IMR-90 (cell line): ENCODE measurements at regions not wholly inside any gene's neighbourhood (a gene's known extent, or its start where the extent isn't known, plus 50 kb on each side); places are given as distances from the start of the nearest gene placed in this dataset.

Experiments
- CEBPB ChIP-seq: IDR thresholded peaks from 2 replicates; pipeline ENCODE4 v1.6.1; 2012; ENCODE audit warnings: low read depth, low read length, improper control_type of control experiment
- CTCF ChIP-seq: conservative IDR thresholded peaks from 2 replicates; pipeline ENCODE4 v1.5.1; 2012; ENCODE audit warnings: mild to moderate bottlenecking, low read depth, low read length, improper control_type of control experiment
- FOS ChIP-seq: fragments of 150-350 bp; IDR thresholded peaks from 2 replicates; pipeline ENCODE4 v1.6.1; 2016; ENCODE audit warnings: low read depth, low read length
- MAFK ChIP-seq: IDR thresholded peaks from 2 replicates; pipeline ENCODE4 v1.6.1; 2012; ENCODE audit warnings: low read depth, low read length, improper control_type of control experiment
- POLR2A ChIP-seq: IDR thresholded peaks from 2 replicates; pipeline ENCODE4 v1.6.1; 2012; ENCODE audit warnings: mild to moderate bottlenecking, low read depth, low read length
- RAD21 ChIP-seq: IDR thresholded peaks from 2 replicates; pipeline ENCODE4 v1.6.1; 2012; ENCODE audit warnings: low read length, improper control_type of control experiment
- RCOR1 ChIP-seq: IDR thresholded peaks from 2 replicates; pipeline ENCODE4 v1.6.1; 2012; ENCODE audit warnings: mild to moderate bottlenecking, low read length, improper control_type of control experiment; ENCODE audit not compliant: insufficient replicate concordance
- RFX5 ChIP-seq: IDR thresholded peaks from 2 replicates; pipeline ENCODE4 v1.8.0; 2012; ENCODE audit warnings: low read depth, mild to moderate bottlenecking, low read length, moderate library complexity
- SMC3 ChIP-seq: fragments of 150-350 bp; IDR thresholded peaks from 2 replicates; pipeline ENCODE4 v1.6.1; 2016; ENCODE audit warnings: low read depth, mild to moderate bottlenecking, antibody characterized with exemption, low read length, moderate library complexity

DNA sequence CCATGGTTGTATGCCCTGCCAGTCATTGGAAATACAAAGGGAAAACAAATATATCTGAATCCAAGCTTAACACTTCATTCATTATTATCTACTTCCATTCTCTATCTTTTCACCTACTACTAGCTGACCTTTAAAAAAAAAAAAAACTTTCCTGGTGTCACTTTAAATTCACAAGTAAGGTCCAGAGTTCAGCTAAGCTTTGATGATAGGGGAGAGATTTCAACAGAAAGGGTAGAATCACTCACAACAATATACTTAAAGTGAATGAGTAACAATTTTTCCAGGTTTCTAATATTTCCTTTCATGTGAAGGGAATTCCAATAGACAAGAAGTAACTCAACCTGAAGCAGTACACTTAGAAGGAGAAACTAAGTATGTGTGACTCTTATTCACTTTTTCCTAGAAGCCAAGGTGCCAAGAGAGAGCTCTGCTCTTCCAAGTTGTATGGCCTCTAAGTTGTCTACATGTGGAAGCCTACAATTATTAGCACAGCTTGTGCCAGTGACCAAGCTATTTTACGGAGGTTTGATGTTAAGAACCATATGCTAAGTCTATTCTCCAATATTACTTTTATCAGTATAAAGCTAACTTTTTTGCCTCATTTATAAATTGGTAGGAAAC lies 371.7 kb downstream of the TENT5A start:
- TF ChIP-seq POLR2A, result no peak
- no peak for TF ChIP-seq RCOR1
- TF ChIP-seq RAD21, result no peak
- no peak for TF ChIP-seq RFX5
- TF ChIP-seq CTCF, result no peak
- no peak for TF ChIP-seq MAFK
- no peak for TF ChIP-seq CEBPB
- TF ChIP-seq SMC3, result no peak
- no peak for TF ChIP-seq FOS
